K562 (cell line): ENCODE measurements at regions not wholly inside any gene's neighbourhood (a gene's known extent, or its start where the extent isn't known, plus 50 kb on each side); places are given as distances from the start of the nearest gene placed in this dataset.

Source experiments
- GTF2E2 ChIP-seq: fragments of 200-800 bp; sonication (Bioruptor generic); IDR thresholded peaks from 2 replicates; pipeline ENCODE4 v1.6.1; 2016; ENCODE audit warnings: missing genetic modification characterization, missing compliant biosample characterization
- HCFC1 ChIP-seq: IDR thresholded peaks from 2 replicates; pipeline ENCODE4 v1.6.1; 2012; ENCODE audit warnings: low read depth, low read length, improper control_type of control experiment

DNA sequence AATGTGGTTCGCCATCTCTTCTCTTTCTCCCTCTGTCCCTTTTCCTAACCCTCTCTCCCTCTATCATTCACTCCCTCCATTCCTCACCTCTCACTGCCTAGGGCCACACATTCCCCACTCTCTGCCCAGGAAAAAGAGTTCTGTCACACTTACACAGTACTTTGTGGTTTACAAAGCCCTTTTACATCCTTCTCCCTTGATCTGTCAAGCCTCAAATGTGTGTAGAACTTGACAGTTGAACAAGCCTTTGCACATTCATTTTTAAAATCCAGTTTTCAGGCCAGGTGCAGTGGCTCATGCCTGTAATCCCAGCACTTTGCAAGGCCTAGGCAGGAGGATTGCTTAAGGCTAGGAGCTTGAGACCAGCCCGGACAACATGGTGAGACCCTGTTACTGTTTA, 156.3 kb downstream of the VSIG4 start:
- TF ChIP-seq GTF2E2 (tag) = no peak
- no peak for TF ChIP-seq HCFC1
